OCI-LY1 (cell line): ENCODE measurements at regions not wholly inside any gene's neighbourhood (a gene's known extent, or its start where the extent isn't known, plus 50 kb on each side); places are given as distances from the start of the nearest gene placed in this dataset.

Experiments used
- H2AFZ ChIP-seq: fragments of 200-600 bp; sonication (generic), shearing (Covaris generic); 2 replicates; pipeline ENCODE4 v1.6.0; 2014; ENCODE audit warnings: antibody characterized with exemption, mild to moderate bottlenecking, low read length
- H3F3A ChIP-seq: fragments of 200-600 bp; sonication (generic), shearing (Covaris generic); 2 replicates; pipeline ENCODE4 v1.6.0; 2014; ENCODE audit warnings: mild to moderate bottlenecking, antibody characterized with exemption, low read length, moderate library complexity; ENCODE audit not compliant: insufficient read depth
- H3K27ac ChIP-seq: fragments of 200-600 bp; sonication (generic); 2 replicates; pipeline ENCODE4 v1.5.1; 2014; ENCODE audit warnings: low read length, mixed run types, mild to moderate bottlenecking, low read depth; ENCODE audit not compliant: poor library complexity, severe bottlenecking
- H3K27me3 ChIP-seq: fragments of 200-600 bp; sonication (generic); 2 replicates; pipeline ENCODE4 v1.6.0; 2014; ENCODE audit warnings: antibody characterized with exemption, mild to moderate bottlenecking, low read length, moderate library complexity; ENCODE audit not compliant: insufficient read depth
- H3K36me3 ChIP-seq: fragments of 200-600 bp; sonication (generic); 2 replicates; pipeline ENCODE4 v1.6.1; 2014; ENCODE audit warnings: mild to moderate bottlenecking, antibody characterized with exemption, low read length, moderate library complexity, mixed read lengths; ENCODE audit not compliant: insufficient read depth
- H3K4me1 ChIP-seq: fragments of 200-600 bp; sonication (generic); 2 replicates; pipeline ENCODE4 v1.5.1; 2014; ENCODE audit warnings: mild to moderate bottlenecking, low read length, moderate library complexity; ENCODE audit not compliant: insufficient read depth, severe bottlenecking
- H3K4me2 ChIP-seq: fragments of 200-600 bp; sonication (generic), shearing (Covaris generic); 2 replicates; pipeline ENCODE4 v1.6.1; 2014; ENCODE audit warnings: low read length
- H3K4me3 ChIP-seq: fragments of 200-600 bp; sonication (generic); 2 replicates; pipeline ENCODE4 v1.5.1; 2014; ENCODE audit warnings: low read length, low read depth, mild to moderate bottlenecking, mixed read lengths; ENCODE audit not compliant: poor library complexity, severe bottlenecking
- H3K79me2 ChIP-seq: fragments of 200-600 bp; shearing (Covaris generic); 2 replicates; pipeline ENCODE4 v1.6.1; 2016; ENCODE audit warnings: mixed run types, low read length, mixed read lengths; ENCODE audit not compliant: insufficient read depth
- H3K9ac ChIP-seq: fragments of 200-600 bp; sonication (generic), shearing (Covaris generic); 2 replicates; pipeline ENCODE4 v1.6.1; 2014; ENCODE audit warnings: mild to moderate bottlenecking, low read length, mixed read lengths
- H3K9me2 ChIP-seq: fragments of 200-600 bp; sonication (generic), shearing (Covaris generic); 2 replicates; pipeline ENCODE4 v1.6.1; 2014; ENCODE audit warnings: low read depth, mild to moderate bottlenecking, low read length, mixed read lengths
- H3K9me3 ChIP-seq: fragments of 200-600 bp; shearing (Covaris generic); 2 replicates; pipeline ENCODE4 v1.6.1; 2014; ENCODE audit warnings: low read length, mixed read lengths
- H4K20me1 ChIP-seq: fragments of 200-600 bp; sonication (generic), shearing (Covaris generic); 2 replicates; pipeline ENCODE4 v1.6.0; 2016; ENCODE audit warnings: mild to moderate bottlenecking, low read length; ENCODE audit not compliant: insufficient read depth
- CTCF ChIP-seq: fragments of 200-600 bp; sonication (generic), shearing (Covaris generic); IDR thresholded peaks from 2 replicates; pipeline ENCODE4 v1.5.1; 2017; ENCODE audit warnings: mild to moderate bottlenecking, antibody characterized with exemption, low read length, moderate library complexity, mixed read lengths
- EZH2 ChIP-seq: fragments of 200-600 bp; sonication (generic), shearing (Covaris generic); IDR thresholded peaks from 2 replicates; pipeline ENCODE4 v1.8.0; 2017; ENCODE audit warnings: borderline replicate concordance, mixed run types, mild to moderate bottlenecking, antibody characterized with exemption, low read length, moderate library complexity, mixed read lengths

DNA sequence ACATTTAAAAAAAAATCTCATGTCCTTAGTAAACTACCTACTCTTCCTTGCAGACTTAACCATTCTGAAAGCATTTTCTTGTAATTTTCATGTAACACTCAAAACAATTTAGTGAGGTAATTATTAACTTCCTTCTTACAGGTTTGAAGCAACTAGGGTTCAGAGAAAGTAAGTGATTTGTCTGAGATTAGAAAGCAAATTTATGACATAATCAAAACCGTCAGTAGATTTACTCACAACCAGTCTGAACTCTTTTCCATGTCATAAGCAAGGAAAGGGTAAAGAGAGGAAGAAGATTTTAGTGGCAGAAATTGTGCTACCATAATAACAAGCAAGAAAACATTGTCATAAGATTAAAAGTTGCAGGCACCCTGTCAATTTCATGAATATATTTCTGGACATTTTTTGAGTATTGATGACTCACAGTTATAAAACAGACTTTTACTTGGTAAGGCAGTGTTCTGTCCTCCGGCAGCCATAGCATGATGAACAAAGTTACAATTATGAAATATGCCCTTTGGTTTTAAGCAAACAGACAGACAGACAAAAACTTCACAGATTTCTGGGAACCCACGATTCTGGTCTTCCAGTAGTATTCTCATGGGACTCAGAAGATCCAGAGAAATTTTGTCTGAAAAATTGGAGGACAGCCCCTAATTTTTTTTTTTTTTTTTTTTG lies 707.2 kb downstream of the RWDD3 start:
- H3K4me2 ChIP-seq = no peak overlapping the region
- H3K36me3 ChIP-seq = no peaks in the 10 kb centered on the region
- H2AFZ ChIP-seq = no peak overlapping the region

GRCh38 chr1:95948023-95948422 lies 714.0 kb downstream of the RWDD3 start:
- Histone ChIP-seq H3K27ac (no peak overlapping the region), H3K9me3 (no peaks in the 10 kb centered on the region), H3F3A (no peaks in the 10 kb centered on the region), H3K4me2 (no peak overlapping the region), H3K36me3 (no peaks in the 10 kb centered on the region), H3K4me3 (no peak overlapping the region), H3K9me2 (no peaks in the 10 kb centered on the region), H3K9ac (no peak overlapping the region), H3K4me1 (no peaks in the 10 kb centered on the region), H2AFZ (no peak overlapping the region), H3K79me2 (no peaks in the 10 kb centered on the region), H3K27me3 (no peaks in the 10 kb centered on the region), H4K20me1 (no peaks in the 10 kb centered on the region)
- TF ChIP-seq CTCF (no peak), EZH2 (no peak)

More for the DNA sequence above, 707.2 kb downstream of the RWDD3 start:
- no peaks in the 10 kb centered on the region for H3K9me2 ChIP-seq
- H3K27me3 ChIP-seq = no peaks in the 10 kb centered on the region
- no peaks in the 10 kb centered on the region for H3K79me2 ChIP-seq
- H3F3A ChIP-seq = no peaks in the 10 kb centered on the region
- H4K20me1 ChIP-seq = no peaks in the 10 kb centered on the region
- TF ChIP-seq EZH2 (no peak), CTCF (no peak)
- no peak overlapping the region for H3K27ac ChIP-seq
- no peaks in the 10 kb centered on the region for H3K9me3 ChIP-seq
- H3K9ac ChIP-seq = no peak overlapping the region
- H3K4me3 ChIP-seq = no peak overlapping the region
- no peaks in the 10 kb centered on the region for H3K4me1 ChIP-seq

DNA sequence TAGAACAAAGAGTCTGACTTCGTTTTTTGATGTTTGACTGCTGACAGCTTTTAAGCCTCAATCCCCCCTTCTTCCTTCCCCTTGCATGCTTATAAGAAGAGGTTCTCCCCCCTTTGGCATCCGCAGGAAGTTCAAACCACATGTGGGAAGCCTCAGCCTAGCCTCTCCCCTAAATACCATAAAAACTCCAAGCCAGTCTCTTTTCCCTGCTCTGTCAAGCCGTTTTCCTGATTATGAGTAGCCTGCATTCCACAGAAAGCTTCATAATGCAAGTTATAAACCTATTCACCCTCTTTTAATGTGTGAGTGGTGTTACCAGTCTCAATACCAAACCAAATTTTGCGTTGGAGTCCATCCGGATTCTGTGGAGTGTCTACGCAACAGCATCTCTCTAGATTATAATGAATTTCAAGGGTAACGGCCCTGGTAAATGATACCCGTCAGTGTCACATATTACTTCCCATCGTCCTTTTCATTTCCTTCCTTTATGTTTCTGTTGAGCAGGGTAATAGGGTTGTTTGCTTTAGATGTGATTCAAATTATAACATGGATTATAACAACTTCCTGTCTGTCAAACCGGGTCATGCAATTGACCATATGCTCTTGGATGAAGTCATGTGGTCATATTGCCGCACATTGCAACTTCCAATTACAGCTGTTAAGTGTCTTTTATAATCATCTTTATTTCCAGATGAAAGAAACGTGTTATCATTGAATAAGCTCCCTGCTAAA lies 717.5 kb downstream of the RWDD3 start:
- H3K4me3 ChIP-seq = no peak overlapping the region
- H2AFZ ChIP-seq = no peak overlapping the region
- no peaks in the 10 kb centered on the region for H3K4me1 ChIP-seq
- no peaks in the 10 kb centered on the region for H3K9me3 ChIP-seq
- no peak overlapping the region for H3K9ac ChIP-seq
- no peaks in the 10 kb centered on the region for H3K36me3 ChIP-seq
- TF ChIP-seq CTCF = no peak
- no peak overlapping the region for H3K27ac ChIP-seq
- no peaks in the 10 kb centered on the region for H3K27me3 ChIP-seq
- no peak overlapping the region for H3K4me2 ChIP-seq
- H3F3A ChIP-seq = no peaks in the 10 kb centered on the region
- H3K79me2 ChIP-seq = no peaks in the 10 kb centered on the region
- no peaks in the 10 kb centered on the region for H3K9me2 ChIP-seq
- H4K20me1 ChIP-seq = no peaks in the 10 kb centered on the region
